Spleen (tissue), 7 donors: ENCODE measurements at regions not wholly inside any gene's neighbourhood (a gene's known extent, or its start where the extent isn't known, plus 50 kb on each side); places are given as distances from the start of the nearest gene placed in this dataset.

Source experiments
- CTCF ChIP-seq, 11 experiments: fragments of 200-600 bp in 7 of 11; fragments of 450-650 bp in 4 of 11; sonication (generic) in 4 of 11; IDR thresholded peaks in 8 of 11; conservative IDR thresholded peaks in 3 of 11; 1 replicate in 7 of 11; 2 replicates in 4 of 11; pipeline versions ENCODE4 v1.4.0 to v1.8.0; 2016 to 2021; ENCODE audit warnings: antibody characterized with exemption in 11 of 11, inconsistent platforms in 4 of 11, mild to moderate bottlenecking in 1 of 11
- POLR2AphosphoS5 ChIP-seq, 3 donors: sonication (generic); formaldehyde crosslinking; IDR thresholded peaks; one replicate each; pipeline ENCODE4 v1.5.1; 2017; ENCODE audit warnings: antibody characterized with exemption in 3 of 3
- donor health status: DM: no; HTN: no; CAD: no; lungs with moderate emphysema.
- donor health status: DM: no; HTN: no; CAD: no.
- donor health status: DM: no; HTN: no; CAD: no.

GRCh38 chr6:145143379-145143778 lies 591.9 kb downstream of the EPM2A start:
- TF ChIP-seq CTCF (IDR thresholded peaks at IDR 0.05 in 8 of 11, conservative IDR thresholded peaks at IDR 0.05 in 3 of 11) (no peak), POLR2AphosphoS5 (IDR thresholded peaks at IDR 0.05) (no peak)
